AG09309 (cell line): ENCODE measurements at regions not wholly inside any gene's neighbourhood (a gene's known extent, or its start where the extent isn't known, plus 50 kb on each side); places are given as distances from the start of the nearest gene placed in this dataset.

Source experiments
- DNase-seq: peaks from one replicate; pipeline ENCODE4 v3.0.0-alpha.2; 2010; ENCODE audit warnings: low read depth
- H3K4me3 ChIP-seq: 2 replicates; pipeline ENCODE4 v1.5.1; 2011; ENCODE audit warnings: mild to moderate bottlenecking, low read depth, low read length, moderate library complexity; ENCODE audit not compliant: control insufficient read depth
- TF ChIP-seq, protein P1 (sequence below): IDR thresholded peaks from 2 replicates; pipeline ENCODE4 v1.5.1; 2011; ENCODE audit warnings: mild to moderate bottlenecking, low read depth, low read length, inconsistent platforms; ENCODE audit not compliant: insufficient read depth, control insufficient read depth; ENCODE audit errors: missing control alignments

DNA sequence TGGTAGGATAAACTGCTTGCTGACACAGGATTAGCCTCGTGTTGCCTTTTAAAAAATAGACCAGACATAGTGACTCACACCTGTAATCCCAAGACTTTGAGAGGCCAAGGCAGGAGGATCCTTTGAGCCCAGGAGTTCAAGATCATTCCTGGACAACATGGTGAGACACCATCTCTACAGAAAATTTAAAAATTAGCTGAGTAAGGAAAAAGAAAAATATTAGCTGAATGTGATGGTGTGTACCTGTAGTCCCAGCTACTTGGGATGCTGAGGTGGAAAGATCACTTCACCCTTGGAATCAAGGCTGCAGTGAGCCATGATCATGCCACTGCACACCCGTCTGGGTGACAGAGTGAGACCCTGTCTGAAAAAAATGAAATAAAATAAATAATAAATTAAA, 82.0 kb downstream of the ETS2 start:
- no peak for DNase-seq
- TF ChIP-seq, protein P1, sequence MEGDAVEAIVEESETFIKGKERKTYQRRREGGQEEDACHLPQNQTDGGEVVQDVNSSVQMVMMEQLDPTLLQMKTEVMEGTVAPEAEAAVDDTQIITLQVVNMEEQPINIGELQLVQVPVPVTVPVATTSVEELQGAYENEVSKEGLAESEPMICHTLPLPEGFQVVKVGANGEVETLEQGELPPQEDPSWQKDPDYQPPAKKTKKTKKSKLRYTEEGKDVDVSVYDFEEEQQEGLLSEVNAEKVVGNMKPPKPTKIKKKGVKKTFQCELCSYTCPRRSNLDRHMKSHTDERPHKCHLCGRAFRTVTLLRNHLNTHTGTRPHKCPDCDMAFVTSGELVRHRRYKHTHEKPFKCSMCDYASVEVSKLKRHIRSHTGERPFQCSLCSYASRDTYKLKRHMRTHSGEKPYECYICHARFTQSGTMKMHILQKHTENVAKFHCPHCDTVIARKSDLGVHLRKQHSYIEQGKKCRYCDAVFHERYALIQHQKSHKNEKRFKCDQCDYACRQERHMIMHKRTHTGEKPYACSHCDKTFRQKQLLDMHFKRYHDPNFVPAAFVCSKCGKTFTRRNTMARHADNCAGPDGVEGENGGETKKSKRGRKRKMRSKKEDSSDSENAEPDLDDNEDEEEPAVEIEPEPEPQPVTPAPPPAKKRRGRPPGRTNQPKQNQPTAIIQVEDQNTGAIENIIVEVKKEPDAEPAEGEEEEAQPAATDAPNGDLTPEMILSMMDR: no peak
- H3K4me3 ChIP-seq: no peak overlapping the region

DNA sequence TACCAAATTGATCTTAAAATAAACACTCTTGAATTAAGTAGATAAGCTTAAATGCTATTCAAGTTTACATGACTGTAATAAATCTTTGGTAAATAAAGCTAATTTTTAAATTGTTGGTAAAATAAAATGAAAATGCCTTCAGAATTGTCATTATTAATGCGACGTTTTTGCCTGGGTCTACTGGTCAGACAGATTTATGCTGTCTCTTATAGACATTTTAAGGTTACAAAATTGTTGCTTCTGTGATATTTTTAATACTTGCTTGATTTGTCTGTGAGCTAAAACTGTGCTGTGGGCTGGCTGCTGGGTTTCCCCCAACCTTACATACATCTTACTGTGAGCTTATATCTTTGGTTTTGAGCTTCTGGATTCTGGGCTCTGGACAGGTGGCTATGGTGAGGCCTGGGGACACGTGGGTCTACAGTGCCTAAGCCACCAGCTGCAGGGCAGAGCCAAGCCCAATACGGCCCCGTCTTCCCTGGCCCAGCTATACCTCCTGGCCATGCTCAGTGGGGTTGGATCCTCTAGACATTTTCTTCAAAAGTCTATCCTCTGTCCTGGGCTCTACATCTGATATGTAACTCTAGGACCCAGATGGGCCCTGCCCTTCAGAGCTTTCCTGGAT, 81.4 kb downstream of the ETS2 start:
- TF ChIP-seq, protein P1: no peak
- DNase-seq: no peak
- no peak overlapping the region for H3K4me3 ChIP-seq

DNA sequence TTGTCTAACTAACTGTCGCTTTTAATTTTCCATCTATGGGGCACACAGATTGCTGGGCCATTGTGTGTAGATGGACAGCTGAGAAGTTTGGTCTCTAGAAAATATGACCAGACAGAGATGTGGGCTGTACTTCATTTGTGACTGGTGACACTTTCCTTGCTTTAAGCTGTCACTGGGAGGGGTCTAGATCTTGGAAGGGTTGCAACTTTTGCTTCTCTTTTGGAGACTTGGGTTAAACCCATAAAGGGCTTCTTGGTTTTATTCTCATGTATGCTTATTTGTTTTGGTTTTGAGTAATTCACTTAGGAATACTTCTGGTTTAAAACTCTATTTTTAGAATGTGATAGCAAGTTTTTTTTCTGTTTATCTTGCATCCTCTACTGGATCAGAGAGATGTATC, 80.2 kb downstream of the ETS2 start:
- TF ChIP-seq, protein P1: no peak
- no peak overlapping the region for H3K4me3 ChIP-seq
- DNase-seq: no peak

DNA sequence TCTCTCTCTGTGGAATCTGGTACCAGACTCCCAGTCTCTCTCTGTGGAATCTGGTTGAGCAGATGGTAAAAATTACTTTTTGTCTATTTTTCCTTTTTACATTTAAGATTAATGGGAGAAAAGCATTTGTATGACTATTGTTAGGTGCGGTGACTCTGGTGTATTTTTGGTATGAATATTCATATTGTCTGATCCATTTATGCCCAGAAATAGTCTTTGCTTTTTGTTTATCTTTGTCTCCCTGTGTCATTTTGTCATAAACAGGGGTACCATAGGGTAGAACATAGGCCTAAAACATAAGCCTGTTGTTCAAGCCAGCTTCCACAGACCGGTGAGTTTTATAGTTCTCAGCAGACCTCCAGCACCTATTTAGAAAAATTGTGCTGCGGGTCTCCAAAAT, 78.7 kb downstream of the ETS2 start:
- no peak overlapping the region for H3K4me3 ChIP-seq

DNA sequence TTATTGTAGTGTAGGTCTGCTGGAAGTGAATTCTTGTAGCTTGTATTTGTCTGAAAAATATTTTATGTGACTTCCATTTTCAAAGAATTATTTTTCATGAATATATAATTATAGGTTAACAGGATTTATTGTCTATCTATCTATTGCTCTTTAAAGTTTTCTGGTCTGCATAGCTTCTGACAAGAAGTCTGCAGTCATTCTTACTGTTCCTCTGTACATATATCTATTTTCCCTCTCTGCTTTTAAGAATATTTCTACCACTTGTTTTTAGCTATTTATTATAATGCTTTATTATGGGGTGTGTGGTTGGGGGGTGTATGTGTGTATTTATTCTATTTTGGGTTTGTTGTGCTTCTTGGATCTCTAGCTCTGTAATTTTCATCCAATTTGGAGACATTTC, 77.4 kb downstream of the ETS2 start:
- TF ChIP-seq, protein P1: no peak
- DNase-seq: no peak
- H3K4me3 ChIP-seq: no peak overlapping the region

More for the DNA sequence above, 78.7 kb downstream of the ETS2 start:
- no peak for DNase-seq
- TF ChIP-seq, protein P1: no peak

DNA sequence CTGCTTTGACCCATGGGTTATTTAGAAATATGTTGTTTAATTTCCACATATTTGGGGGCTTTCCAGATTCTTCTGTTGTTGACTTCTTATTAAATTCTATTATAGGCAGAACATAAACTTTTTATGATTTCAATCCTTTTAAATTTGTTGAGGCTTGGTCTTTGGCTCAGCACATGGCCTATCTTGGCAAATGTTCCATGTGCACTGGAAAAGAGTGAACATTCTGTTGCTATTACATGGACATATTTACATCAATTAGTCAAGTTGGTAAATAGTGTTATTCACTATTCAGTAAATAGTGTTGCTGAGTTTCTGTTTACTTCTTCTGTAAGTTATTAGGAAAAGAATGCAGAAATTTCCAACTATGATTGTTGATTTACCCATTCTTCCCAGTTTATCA, 75.4 kb downstream of the ETS2 start:
- H3K4me3 ChIP-seq: no peak overlapping the region
- no peak for DNase-seq
- TF ChIP-seq, protein P1: no peak

DNA sequence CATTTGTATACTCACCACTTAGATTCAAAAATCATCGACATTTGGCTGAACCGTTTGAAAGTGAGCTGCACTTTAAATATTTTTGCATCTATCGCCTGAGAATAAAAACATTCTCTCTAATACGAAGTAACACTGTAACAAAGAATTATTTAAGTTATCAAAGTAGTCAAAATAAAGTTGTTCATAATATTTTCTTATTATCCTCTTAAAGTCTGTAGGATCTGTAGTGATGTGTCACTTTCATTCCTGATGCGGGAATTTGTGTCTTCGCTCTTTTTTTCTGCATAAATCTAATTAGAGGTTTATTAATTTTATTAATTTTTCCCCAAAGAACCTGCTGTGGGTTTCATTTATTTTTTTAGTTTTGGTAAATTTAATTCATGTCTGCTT, 74.8 kb downstream of the ETS2 start:
- H3K4me3 ChIP-seq: no peak overlapping the region
- DNase-seq: no peak
- TF ChIP-seq, protein P1: no peak
